ENCODE measurements at regions not wholly inside any gene's neighbourhood (a gene's known extent, or its start where the extent isn't known, plus 50 kb on each side); places are given as distances from the start of the nearest gene placed in this dataset.

DNA sequence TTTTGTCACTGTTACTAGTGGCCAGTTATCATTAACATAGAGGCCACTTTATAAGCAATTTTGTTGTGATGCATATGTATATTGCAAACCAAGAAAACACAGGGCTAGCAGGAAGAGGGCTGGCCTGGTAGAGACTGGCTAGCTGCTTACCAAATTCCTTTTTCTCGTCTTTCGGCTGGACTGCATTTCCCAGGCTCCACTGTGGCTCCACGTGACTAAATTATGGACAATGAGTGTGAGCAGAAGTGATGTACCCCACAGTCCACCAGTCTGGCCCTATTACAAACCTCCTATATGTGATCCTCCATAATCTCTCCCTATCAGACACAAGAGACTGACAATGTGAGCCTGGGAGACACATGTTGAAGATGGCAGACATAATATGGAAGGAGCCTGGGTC, 257.0 kb downstream of the MFSD1 start:
- TF ChIP-seq, protein P1, sequence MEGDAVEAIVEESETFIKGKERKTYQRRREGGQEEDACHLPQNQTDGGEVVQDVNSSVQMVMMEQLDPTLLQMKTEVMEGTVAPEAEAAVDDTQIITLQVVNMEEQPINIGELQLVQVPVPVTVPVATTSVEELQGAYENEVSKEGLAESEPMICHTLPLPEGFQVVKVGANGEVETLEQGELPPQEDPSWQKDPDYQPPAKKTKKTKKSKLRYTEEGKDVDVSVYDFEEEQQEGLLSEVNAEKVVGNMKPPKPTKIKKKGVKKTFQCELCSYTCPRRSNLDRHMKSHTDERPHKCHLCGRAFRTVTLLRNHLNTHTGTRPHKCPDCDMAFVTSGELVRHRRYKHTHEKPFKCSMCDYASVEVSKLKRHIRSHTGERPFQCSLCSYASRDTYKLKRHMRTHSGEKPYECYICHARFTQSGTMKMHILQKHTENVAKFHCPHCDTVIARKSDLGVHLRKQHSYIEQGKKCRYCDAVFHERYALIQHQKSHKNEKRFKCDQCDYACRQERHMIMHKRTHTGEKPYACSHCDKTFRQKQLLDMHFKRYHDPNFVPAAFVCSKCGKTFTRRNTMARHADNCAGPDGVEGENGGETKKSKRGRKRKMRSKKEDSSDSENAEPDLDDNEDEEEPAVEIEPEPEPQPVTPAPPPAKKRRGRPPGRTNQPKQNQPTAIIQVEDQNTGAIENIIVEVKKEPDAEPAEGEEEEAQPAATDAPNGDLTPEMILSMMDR (IDR thresholded peaks at IDR 0.05 in 8 of 11, conservative IDR thresholded peaks at IDR 0.05 in 3 of 11) = no peak
- TF ChIP-seq POLR2A (IDR thresholded peaks at IDR 0.05) = no peak
- no peak for TF ChIP-seq POLR2AphosphoS5 (IDR thresholded peaks at IDR 0.05)

Measured in spleen (tissue), 7 donors.